SK-N-MC (cell line): ENCODE measurements at regions not wholly inside any gene's neighbourhood (a gene's known extent, or its start where the extent isn't known, plus 50 kb on each side); places are given as distances from the start of the nearest gene placed in this dataset.

Experiments used
- FOXP2 ChIP-seq: optimal IDR thresholded peaks from 2 replicates; pipeline ENCODE3; 2011; ENCODE audit warnings: mild to moderate bottlenecking, moderate library complexity; ENCODE audit not compliant: insufficient read depth; ENCODE audit errors: extremely low read length, control extremely low read depth
- POLR2AphosphoS5 ChIP-seq: IDR thresholded peaks from 2 replicates; pipeline ENCODE4 v1.6.1; 2012; ENCODE audit warnings: mild to moderate bottlenecking, low read depth, low read length, borderline replicate concordance

- TF ChIP-seq POLR2AphosphoS5: no peak
- TF ChIP-seq FOXP2: no peak
Measured at GRCh38 chr4:126251169-126251568, 936.4 kb downstream of the FAT4 start.
